ENCODE measurements at regions not wholly inside any gene's neighbourhood (a gene's known extent, or its start where the extent isn't known, plus 50 kb on each side); places are given as distances from the start of the nearest gene placed in this dataset.

DNA sequence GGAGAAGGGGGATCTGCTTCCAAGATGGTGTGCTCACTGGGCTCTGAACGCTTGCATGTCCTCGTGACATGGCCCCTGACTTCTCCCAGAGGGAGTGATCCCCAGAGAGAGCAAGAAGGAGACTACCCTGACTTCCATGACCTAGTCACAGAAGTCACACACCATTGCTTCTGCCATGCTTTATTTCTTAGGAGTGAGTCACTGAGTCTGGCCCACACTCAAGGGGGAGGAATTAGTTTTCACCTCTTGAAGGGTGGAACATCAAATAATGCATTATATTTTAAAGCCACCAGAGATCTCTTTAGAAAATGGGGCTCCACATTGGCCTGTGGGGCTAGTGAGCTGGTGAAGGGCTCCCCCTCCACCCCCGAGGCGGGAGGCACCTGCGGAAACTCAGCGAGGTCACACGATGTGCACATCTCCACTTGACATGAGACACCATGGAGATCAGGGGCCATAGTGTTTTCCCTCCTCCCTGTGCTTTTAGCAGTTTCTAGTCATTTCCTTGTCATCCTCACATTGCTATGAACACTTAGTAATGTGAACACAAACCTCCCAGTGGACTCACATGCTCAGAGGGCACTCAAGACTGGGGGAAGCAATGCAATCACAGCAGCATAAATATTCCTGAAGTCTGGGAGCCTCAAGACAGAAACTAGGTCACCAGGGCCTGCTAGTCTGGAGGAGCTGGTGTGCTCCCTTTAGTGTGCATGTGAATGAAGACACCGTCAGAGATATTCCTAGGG is 87.4 kb upstream of the FZD10 start:
- no peak for DNase-seq (ENCODE audit: low read depth)

DNA sequence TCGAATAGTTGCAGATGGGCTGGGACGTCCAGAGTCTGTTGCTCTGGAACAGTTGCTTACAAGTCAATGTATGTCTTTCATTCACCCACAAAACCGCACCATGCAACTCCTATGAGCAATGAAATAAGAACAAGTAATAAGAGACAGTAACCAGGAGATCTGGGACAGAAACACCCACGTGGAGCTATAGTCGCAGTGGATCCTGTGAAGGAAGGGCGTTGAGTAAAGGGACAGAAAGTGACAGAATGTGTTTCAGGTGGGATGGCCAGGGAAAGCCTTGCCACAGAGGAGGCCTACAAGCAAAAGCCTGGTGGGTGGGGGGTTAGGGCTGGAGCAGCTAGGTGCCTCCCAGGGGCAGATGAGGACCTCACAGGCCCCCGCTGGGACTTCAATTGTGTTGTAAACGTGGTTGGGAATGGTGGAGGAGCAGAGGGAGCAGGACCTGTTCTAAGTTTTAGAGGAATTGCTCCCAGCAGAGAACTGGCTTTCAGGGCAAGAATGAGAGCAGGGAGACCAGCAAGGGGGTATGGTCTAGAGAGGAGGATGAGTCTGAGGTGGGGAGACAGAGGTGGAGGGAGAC is 86.7 kb upstream of the FZD10 start:
- no peak for DNase-seq (ENCODE audit: low read depth)

DNA sequence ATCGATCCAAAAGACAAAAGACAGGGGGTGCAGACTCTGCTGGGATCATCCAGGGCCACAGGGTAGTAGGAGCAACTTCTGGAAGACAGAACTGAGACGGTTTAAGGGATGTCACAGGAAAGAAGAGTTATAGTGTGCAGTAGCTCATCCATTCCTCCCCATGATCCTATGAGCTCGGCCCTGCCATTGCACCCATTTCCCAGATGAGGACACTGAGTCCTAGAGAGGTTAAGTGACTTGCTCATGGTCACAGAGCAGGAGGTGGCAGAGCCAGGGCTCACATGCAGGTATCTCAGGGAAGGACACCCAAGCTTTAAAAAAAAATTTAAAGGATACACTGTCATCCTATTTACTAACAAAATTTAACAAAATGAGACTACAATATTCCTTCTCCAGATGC is 86.1 kb upstream of the FZD10 start:
- DNase-seq (ENCODE audit: low read depth): no peak

DNA sequence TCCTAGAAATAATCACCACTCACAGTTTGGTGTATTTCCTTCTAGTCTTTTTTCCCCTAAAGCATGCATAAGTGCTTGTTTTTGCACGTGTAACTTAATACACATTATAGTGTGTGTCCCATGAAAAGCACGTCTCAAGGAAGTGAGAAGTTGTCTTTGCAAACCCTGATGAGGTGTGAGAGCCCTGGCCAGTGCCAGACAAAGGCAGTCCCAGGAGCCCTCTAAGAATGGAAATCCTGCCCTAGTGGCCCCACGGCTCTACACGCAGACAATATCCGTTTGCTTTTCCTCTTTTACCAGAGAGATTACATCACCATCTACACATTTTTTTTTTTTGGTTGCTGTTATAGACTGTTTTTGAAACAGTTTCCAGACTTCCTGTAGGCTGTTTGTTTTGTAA is 85.5 kb upstream of the FZD10 start:
- DNase-seq (ENCODE audit: low read depth): no peak

DNA sequence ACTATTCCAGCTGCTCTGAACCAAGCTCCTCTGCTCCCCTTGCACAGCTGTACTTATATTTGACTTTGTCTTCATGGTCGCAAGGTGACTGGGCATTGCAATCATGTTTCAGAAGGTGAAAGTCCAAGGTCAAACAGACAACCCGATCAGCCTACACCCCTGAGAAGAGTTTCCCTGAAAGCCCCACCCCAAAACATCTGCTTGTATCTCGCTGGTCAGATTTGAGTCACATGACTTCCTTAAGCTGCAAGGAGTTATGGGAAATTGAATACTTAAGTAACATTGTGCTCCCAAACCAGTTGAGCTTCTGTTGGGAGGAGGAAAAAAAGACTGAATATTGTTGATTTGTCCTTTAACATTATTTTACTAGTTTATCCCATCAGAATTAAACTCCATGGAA is 83.4 kb upstream of the FZD10 start:
- DNase-seq (ENCODE audit: low read depth): no peak

GRCh38 chr12:130079279-130079678 is 83.0 kb upstream of the FZD10 start:
- no peak for DNase-seq (ENCODE audit: low read depth)

- no peak for DNase-seq (ENCODE audit: low read depth)
These were observed 82.1 kb upstream of the FZD10 start for GRCh38 chr12:130080205-130080604.

- no peak for DNase-seq (ENCODE audit: low read depth)
These were observed 81.0 kb upstream of the FZD10 start for GRCh38 chr12:130081117-130081805.

DNA sequence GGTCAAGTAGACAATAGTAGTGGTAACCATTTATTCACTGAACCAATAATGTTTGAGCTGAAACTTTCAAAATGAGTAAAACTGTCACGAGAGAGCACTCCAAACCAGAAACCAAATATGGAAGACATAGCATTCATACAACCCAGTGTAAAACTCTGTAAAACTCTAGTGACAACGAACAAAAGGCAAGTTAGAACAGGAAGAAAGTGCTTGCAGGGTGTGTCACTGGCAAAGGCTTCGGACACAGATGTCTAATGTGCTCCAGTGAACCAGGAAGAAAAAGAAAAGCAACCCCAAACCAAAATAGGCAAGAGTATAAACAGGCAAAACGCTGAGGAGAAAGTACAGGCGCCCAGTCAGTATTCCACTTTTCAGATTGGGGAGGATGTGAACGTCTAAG is 79.3 kb upstream of the FZD10 start:
- DNase-seq (ENCODE audit: low read depth): no peak

GRCh38 chr12:130083734-130084133 is 78.5 kb upstream of the FZD10 start:
- no peak for DNase-seq (ENCODE audit: low read depth)

DNA sequence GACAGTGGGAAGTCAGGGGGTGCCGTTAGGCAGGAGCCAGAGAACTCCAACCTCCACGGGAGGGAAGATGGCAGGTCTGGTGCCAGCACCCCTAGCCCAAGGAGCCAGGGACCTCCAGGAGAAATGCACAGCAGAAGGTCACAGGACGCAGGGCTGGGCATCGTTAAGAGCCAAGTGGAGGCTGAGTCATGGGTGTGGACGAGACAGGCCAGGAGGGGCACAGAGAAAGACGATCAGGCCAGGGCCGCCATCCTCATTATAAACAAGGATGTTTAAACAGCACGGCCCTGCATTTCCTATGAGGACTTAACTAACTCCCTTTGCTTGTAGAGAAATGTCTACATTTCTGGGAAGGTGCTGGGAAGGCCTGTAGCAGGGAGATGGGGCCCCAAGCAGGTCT is 77.9 kb upstream of the FZD10 start:
- no peak for DNase-seq (ENCODE audit: low read depth)

DNA sequence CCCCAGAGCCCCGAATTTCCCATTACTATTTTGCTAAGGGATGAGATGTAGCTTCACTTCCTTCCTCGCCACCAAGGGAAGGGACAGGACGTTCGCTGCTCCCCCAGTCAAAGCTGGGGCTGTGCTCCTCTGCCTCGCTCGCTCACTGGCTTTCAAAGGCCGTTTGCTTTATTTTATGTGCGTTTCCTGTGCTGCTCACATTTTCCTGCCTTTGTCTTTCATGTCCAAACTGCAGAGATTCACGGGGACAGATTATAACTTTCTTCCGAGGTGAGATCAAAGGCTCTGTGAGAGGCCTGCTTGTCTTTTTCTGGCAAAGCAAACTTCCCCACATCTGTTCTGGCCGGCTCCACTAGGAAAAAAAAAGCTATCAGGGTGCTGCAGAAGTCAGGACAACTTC is 76.0 kb upstream of the FZD10 start:
- DNase-seq (ENCODE audit: low read depth): no peak

GRCh38 chr12:130086797-130087196 is 75.5 kb upstream of the FZD10 start:
- no peak for DNase-seq (ENCODE audit: low read depth)

- no peak for DNase-seq (ENCODE audit: low read depth)
These were observed 75.0 kb upstream of the FZD10 start for GRCh38 chr12:130087222-130087621.

GRCh38 chr12:130088504-130088903 is 73.8 kb upstream of the FZD10 start:
- no peak for DNase-seq (ENCODE audit: low read depth)

- DNase-seq (ENCODE audit: low read depth): no peak
These were observed 71.7 kb upstream of the FZD10 start for GRCh38 chr12:130090542-130090941.

DNA sequence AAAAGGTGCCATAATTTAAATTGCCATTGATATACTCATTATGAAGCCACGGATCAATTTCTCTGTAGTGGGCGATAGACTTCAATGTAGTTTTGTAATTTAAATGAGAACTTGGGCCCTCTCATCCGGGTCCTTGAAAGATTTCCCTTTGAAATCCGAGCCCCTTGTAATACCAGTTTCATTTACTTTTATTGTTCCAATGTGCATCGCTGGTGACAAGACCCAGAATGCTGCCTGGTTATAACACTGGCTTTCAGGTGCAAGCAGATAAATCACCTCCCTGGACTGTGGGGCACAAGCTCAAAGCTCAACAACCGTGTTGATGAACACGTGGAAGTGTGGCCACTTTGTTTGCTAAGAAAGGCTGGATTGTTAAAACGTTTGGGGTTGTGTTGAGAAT is 68.9 kb upstream of the FZD10 start:
- no peak for DNase-seq (ENCODE audit: low read depth)

DNA sequence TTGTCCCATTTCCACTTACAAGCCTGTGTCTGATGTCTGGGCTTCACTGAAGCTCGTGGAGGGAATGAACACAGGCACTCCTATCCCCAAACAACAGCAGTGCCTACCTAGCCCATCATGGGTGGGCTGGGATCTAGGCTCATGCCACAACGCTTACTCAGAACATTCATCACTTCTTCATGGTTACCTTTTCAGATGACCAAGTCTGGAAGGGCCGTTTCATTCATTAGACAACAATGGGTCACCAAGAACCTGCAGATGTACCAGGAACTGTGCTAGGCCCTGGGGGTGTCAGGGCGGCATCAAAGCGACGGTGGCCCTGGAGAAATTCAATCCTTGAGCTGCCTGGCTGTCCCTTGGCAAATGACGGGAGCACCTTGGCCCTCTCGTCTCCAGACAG is 64.9 kb upstream of the FZD10 start:
- no peak for DNase-seq (ENCODE audit: low read depth)

- no peak for DNase-seq (ENCODE audit: low read depth)
These were observed 64.4 kb upstream of the FZD10 start for GRCh38 chr12:130097798-130098255.

GRCh38 chr12:130098301-130099005 is 63.8 kb upstream of the FZD10 start:
- DNase-seq (ENCODE audit: low read depth): no peak

DNA sequence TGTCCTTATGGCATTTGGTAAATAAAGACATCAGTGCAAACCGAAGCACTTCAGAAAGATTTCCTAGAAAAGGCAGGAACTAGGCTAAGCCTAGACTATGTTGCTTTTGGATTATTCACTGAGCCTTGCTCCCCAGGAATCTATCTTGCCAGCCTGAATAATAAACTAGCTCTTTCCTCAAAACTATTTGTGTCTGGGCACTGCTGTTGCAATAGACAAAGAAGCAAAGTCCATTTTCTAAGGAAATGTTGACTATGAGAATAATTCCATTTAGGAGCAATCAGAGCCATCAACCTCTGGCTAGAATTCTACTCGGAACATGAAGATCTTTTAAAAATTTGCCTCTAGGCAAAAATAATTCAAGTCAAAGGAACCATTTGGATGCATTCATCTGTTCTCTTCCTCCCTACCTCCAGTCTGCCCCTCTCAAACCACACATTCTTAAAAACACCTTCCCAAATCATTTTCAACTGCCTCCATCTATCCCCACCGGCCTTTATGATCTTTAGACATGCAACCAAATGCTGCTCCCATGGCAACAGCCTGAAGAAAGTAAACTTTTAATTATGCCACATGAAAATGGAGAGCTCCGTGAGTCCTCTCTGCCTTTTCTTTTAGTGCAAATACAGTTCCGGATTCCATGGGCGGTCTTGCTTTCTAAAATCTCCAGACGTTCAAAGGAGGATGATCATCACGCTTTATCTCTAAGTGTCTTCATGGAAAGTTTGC is 61.5 kb upstream of the FZD10 start:
- no peak for DNase-seq (ENCODE audit: low read depth)

DNA sequence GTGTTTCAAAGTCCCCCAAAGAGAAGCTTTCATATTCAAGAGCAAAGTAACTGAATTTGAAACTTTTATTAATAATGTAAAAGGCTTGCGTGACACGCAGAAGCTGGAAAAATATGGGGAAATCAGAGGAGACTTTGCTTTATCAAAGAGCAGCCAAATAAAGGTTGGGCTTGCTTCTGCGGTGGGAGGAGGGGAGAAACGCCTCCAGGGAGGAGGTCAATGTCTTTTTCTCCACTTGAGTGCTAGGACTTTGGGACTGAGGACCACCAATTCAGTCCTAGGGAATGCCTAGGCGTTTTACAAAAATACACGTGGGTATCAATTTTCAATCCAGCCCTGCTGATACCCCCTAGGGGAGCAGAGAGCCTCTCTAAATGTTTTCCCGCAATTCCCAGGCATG is 60.9 kb upstream of the FZD10 start:
- no peak for DNase-seq (ENCODE audit: low read depth)

Data from iris pigment epithelial cell (primary cell).